PC-3 (cell line): ENCODE measurements at regions not wholly inside any gene's neighbourhood (a gene's known extent, or its start where the extent isn't known, plus 50 kb on each side); places are given as distances from the start of the nearest gene placed in this dataset.

Experiments used
- ATAC-seq: fragments of 200-7000 bp; cut with Tn5 transposase; 2 replicates; pipeline ENCODE4 v1.9.1; 2020; ENCODE audit warnings: mild to moderate bottlenecking, moderate library complexity
- BruUV-seq: library from RNA; stranded (reverse); fragments of 400-500 nt; replicated peaks from 2 replicates; lab custom pipeline; 2021; lab: Mats Ljungman, UMichigan
- CTCF ChIA-PET: fragments of 300-600 bp; sonication (Branson Sonifier 250); formaldehyde crosslinking; loops from one replicate; lab custom pipeline; 2022; ENCODE audit warnings: antibody characterized with exemption; lab: Charles Lee
- POLR2A ChIA-PET: fragments of 300-600 bp; sonication (Branson Sonifier 250); formaldehyde crosslinking; loops from one replicate; lab custom pipeline; 2022; ENCODE audit warnings: antibody characterized with exemption; ENCODE audit not compliant: unreplicated experiment; lab: Charles Lee
- DNase-seq: peaks from one replicate; pipeline ENCODE4 v3.0.0-alpha.2; 2015
- H2AFZ ChIP-seq: fragments of 300-600 bp; sonication (generic); 2 replicates; pipeline ENCODE4 v1.6.0; 2016; ENCODE audit warnings: antibody characterized with exemption, low read length
- H3F3A ChIP-seq: fragments of 300-600 bp; sonication (generic); one replicate; pipeline ENCODE4 v1.6.0; 2017; ENCODE audit warnings: antibody characterized with exemption, low read length, control low read depth, mild to moderate bottlenecking; ENCODE audit not compliant: unreplicated experiment
- H3K27ac ChIP-seq: fragments of 300-600 bp; sonication (generic); 2 replicates; pipeline ENCODE4 v1.5.1; 2016; ENCODE audit warnings: mild to moderate bottlenecking, low read length
- H3K27me3 ChIP-seq: fragments of 300-600 bp; sonication (generic); 2 replicates; pipeline ENCODE4 v1.6.1; 2016; ENCODE audit warnings: low read length, mixed read lengths
- H3K36me3 ChIP-seq: fragments of 300-600 bp; sonication (generic); 2 replicates; pipeline ENCODE4 v1.6.1; 2016; ENCODE audit warnings: low read depth, mixed run types, low read length, mixed read lengths
- H3K4me1 ChIP-seq: fragments of 300-600 bp; sonication (generic); 2 replicates; pipeline ENCODE4 v1.5.1; 2016; ENCODE audit warnings: low read length; ENCODE audit not compliant: insufficient read depth
- H3K4me2 ChIP-seq: fragments of 300-600 bp; sonication (generic); 2 replicates; pipeline ENCODE4 v1.6.0; 2016; ENCODE audit warnings: low read length
- H3K4me3 ChIP-seq: fragments of 300-600 bp; sonication (generic); 2 replicates; pipeline ENCODE4 v1.5.1; 2016; ENCODE audit warnings: mild to moderate bottlenecking, low read length, mixed read lengths
- H3K79me2 ChIP-seq: fragments of 300-600 bp; sonication (generic); 2 replicates; pipeline ENCODE4 v1.6.1; 2017; ENCODE audit warnings: low read length, mixed read lengths
- H3K9ac ChIP-seq: fragments of 300-600 bp; sonication (generic); 2 replicates; pipeline ENCODE4 v1.6.0; 2016; ENCODE audit warnings: mild to moderate bottlenecking, low read length
- H3K9me2 ChIP-seq: fragments of 300-600 bp; sonication (generic); replicated peaks from 2 replicates; pipeline ENCODE4 v1.6.1; 2016; ENCODE audit warnings: mixed run types, low read length, mixed read lengths
- H3K9me3 ChIP-seq: fragments of 300-600 bp; sonication (generic); 2 replicates; pipeline ENCODE4 v1.6.1; 2016; ENCODE audit warnings: low read length, mixed read lengths
- H4K20me1 ChIP-seq: fragments of 300-600 bp; sonication (generic); 2 replicates; pipeline ENCODE4 v1.6.1; 2016; ENCODE audit warnings: low read length, mixed read lengths
- CTCF ChIP-seq: fragments of 300-600 bp; sonication (generic); conservative IDR thresholded peaks from 2 replicates; pipeline ENCODE4 v1.5.1; 2017; ENCODE audit warnings: antibody characterized with exemption, low read depth, mild to moderate bottlenecking, low read length
- EZH2 ChIP-seq: fragments of 300-600 bp; sonication (generic); IDR thresholded peaks from one replicate; pipeline ENCODE4 v1.6.1; 2017; ENCODE audit warnings: antibody characterized with exemption, mild to moderate bottlenecking, low read length; ENCODE audit not compliant: unreplicated experiment
- EZH2phosphoT487 ChIP-seq: fragments of 300-600 bp; sonication (generic); IDR thresholded peaks from 2 replicates; pipeline ENCODE4 v1.6.1; 2018; ENCODE audit warnings: mild to moderate bottlenecking, antibody characterized with exemption, low read length, borderline replicate concordance
- intact Hi-C: fragments of 100-400 bp; cut with micrococcal nuclease; formaldehyde crosslinking; loops from 2 replicates; pipeline ENCODE4 v1.9.0; 2023

DNA sequence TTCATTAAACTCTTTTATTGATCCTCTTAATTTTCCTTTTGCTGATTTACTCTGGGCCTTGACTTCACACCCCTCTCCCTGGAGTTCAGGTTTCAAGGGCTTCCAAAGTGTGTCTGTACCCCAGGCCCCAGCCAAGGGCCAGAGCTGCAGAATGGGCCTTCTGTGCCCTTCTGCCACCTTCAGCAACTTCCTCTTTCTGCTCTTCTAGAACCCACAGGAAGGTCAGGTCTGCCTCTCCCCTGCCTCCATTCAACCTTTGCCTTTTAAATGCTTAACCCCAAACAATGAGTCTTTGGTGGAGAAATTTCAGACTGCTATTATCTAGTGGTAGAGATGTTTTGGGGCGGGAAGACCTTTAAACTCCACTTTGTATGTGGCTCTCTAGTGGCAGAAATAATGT, 63.1 kb downstream of the TSN start:
- no TSS peak for BruUV-seq

DNA sequence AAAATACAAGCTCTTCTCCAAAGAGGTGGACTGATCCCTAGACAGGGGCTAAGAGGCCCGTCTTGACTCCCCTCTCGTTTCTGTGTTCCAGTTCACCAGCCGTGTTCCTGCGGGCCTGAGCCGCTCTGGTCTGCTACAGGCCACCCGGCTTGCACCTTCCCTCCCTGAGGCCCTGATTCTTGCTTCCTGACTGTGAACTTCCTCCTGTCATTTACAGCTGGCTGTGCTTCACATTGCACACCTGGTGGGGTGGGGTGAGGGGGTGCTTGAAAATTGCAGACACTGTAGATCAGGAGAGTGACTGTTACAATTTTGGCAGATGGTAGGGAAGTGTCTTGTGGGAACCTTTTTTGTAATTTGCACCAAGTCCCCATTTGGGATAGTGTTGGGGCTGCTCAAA, 64.4 kb downstream of the TSN start:
- no peak for ATAC-seq
- no peak for DNase-seq
- H3K9me3 ChIP-seq, result no peaks in the 10 kb centered on the region
- H3K27me3 ChIP-seq, result peaks cover 38% of the 10 kb centered on the region
- no peaks in the 10 kb centered on the region for H3K36me3 ChIP-seq
- no peak overlapping the region for H3K4me3 ChIP-seq
- ChIA-PET CTCF (no interaction called here), POLR2A (no interaction called here)
- no peak overlapping the region for H3K9ac ChIP-seq
- no peak overlapping the region for H2AFZ ChIP-seq
- H3K9me2 ChIP-seq, result no peaks in the 10 kb centered on the region
- intact Hi-C loops, result no loop called here
- H3F3A ChIP-seq, result no peaks in the 10 kb centered on the region
- TF ChIP-seq EZH2 (no peak), EZH2phosphoT487 (no peak), CTCF (no peak)
- H3K79me2 ChIP-seq, result no peaks in the 10 kb centered on the region
- H3K4me2 ChIP-seq, result no peak overlapping the region
- H3K4me1 ChIP-seq, result no peaks in the 10 kb centered on the region
- H4K20me1 ChIP-seq, result no peaks in the 10 kb centered on the region
- no peak overlapping the region for H3K27ac ChIP-seq
- BruUV-seq, result no TSS peak

More for the DNA sequence above, 63.1 kb downstream of the TSN start:
- no peaks in the 10 kb centered on the region for H4K20me1 ChIP-seq
- POLR2A ChIA-PET, result no interaction called here
- no peak overlapping the region for H2AFZ ChIP-seq
- no peaks in the 10 kb centered on the region for H3K9me3 ChIP-seq
- no peaks in the 10 kb centered on the region for H3K79me2 ChIP-seq
- no peak overlapping the region for H3K4me3 ChIP-seq
- DNase-seq (no peak), ATAC-seq (no peak)
- H3K4me2 ChIP-seq, result no peak overlapping the region
- H3K27me3 ChIP-seq, result peaks cover 33% of the 10 kb centered on the region
- TF ChIP-seq CTCF (no peak), EZH2 (no peak), EZH2phosphoT487 (no peak)
- no peak overlapping the region for H3K9ac ChIP-seq
- H3K9me2 ChIP-seq, result no peaks in the 10 kb centered on the region
- no peak overlapping the region for H3K27ac ChIP-seq
- no peaks in the 10 kb centered on the region for H3K4me1 ChIP-seq
- intact Hi-C loops, result no loop called here
- H3K36me3 ChIP-seq, result no peaks in the 10 kb centered on the region
- H3F3A ChIP-seq, result no peaks in the 10 kb centered on the region
- CTCF ChIA-PET, result no interaction called here

GRCh38 chr2:121821476-121822158, 66.2 kb downstream of the TSN start:
- BruUV-seq, result no TSS peak
- Histone ChIP-seq H3K4me2 (no peak overlapping the region), H3F3A (no peaks in the 10 kb centered on the region), H3K27me3 (peaks cover 38% of the 10 kb centered on the region), H3K9ac (no peak overlapping the region), H3K9me3 (no peaks in the 10 kb centered on the region), H2AFZ (no peak overlapping the region), H3K4me1 (no peaks in the 10 kb centered on the region), H3K79me2 (no peaks in the 10 kb centered on the region), H3K27ac (no peak overlapping the region), H4K20me1 (no peaks in the 10 kb centered on the region), H3K9me2 (no peaks in the 10 kb centered on the region), H3K4me3 (no peak overlapping the region), H3K36me3 (no peaks in the 10 kb centered on the region)
- CTCF ChIA-PET, result no interaction called here
- intact Hi-C loops, result no loop called here
- DNase-seq (no peak), ATAC-seq (no peak)
- no peak for TF ChIP-seq EZH2
- TF ChIP-seq CTCF, result no peak
- no peak for TF ChIP-seq EZH2phosphoT487
- POLR2A ChIA-PET, result no interaction called here
